DMS 273 (cell line): ENCODE measurements at regions not wholly inside any gene's neighbourhood (a gene's known extent, or its start where the extent isn't known, plus 50 kb on each side); places are given as distances from the start of the nearest gene placed in this dataset.
"Not testable (repeated sequence)": the region's sequence is repeated elsewhere in the genome, so short reads cannot be mapped to it uniquely, and the experiment has no call there.

Experiments
- DNase-seq: peaks from one replicate; lab custom pipeline; 2025; ENCODE audit not compliant: unreplicated experiment; lab: John Stamatoyannopoulos, UW

DNA sequence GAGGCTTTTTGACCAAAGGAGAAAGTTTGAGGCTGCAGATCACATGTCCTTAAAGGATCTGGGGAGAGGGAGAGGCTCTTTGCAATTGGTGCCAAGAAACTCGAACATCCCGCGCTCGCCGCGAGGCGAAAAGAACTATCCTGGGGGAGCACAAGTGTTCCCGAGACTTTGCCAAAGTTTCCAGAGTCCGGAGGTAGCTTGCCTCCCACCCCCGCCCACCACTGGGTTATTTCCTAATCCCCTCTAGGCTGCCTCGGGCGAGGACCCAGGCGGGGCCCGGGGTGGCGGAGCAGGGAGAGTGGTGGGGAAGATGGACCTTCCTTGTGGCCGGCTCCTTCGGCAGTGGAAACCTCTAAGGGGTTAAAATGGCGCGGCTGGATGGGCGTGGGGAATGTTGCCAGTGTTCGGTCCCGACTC is 114.5 kb downstream of the KCNRG start:
- DNase-seq, result peak; percentile 60

DNA sequence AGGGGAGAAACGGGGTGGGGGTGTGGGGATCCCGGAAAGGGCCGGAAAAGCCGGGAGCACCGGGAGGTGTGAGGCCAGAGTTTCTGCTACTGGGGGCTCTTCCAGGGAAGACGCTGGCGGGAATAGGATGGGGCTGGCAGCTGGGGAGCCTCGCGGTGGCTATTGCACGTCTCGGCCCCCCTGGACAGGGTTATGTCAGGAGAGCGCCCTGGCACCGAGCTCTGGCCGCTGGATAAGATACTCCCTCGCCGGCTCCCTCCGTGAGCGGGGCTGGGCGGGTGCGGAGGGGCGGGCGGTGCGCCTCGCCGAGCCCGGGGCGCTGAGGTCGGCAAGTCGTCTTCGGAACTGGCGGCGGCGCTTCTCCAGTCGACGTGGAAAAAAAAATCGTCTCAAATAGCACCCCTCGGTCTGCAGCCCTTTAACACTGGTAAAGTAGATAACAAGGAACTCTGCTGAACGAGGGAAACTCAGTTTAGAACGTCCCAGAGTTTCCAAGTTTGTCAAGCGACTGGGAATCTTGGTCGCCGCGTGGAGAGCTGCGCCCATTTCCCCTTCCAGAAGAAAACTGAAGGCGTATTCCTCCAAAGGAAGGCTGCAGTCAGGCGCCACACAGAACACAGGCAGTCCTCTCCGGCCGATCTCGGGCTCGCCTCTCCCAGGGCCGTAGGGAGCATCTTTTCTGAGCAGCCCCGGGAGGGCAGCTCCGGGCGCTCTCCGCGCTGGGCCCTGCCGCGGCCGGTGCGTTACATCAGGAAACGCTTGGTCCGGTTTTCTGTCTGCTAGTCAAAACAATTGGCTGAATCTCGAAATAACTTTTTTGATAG is 115.1 kb downstream of the KCNRG start:
- DNase-seq, result peak; percentile 63

DNA sequence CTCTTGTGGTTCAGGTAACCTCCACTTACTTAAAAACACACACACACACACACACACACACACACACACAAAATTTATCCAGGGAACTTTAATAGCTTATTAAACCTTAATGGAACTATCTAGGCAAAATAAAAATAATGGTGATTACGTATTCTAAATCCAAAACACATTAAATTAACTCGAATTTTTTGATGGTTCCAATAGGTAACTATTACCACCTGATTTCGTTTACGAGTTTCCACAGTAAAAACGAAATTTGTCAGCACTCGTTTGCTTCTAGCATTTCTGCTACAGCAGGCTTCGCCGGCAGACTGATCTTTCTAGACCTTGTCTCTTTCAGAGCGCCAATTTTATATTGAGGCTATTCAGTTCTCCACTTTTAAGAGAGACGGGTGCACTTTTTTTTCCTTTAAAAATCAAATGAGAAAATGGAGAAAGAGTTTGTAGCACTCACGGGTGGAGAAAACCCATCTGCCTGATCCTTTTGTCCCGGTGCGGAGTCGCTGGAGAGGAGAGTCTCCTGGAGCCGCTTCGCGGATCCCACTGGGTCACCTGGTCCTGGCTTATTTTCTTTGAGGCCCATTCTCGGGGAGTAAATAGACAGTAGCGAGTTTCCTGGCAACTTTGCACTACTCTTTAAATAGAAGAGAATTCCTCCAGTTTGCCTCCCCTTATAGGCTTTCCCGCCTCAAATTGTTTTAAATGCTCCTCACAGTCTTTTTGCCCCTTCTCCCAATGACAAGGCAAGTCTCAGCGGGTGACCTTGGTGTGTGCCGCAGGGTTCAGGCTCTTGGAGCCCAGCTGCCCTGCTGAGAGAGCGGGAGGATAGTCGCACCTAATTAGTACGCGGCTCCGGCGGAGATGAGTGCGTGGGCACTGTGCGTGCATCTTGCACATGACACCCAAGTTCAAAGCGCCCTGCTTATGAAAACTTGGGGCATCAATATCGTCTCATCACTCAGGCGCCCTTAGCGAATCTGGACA is 117.0 kb downstream of the KCNRG start:
- DNase-seq, result no peak

DNA sequence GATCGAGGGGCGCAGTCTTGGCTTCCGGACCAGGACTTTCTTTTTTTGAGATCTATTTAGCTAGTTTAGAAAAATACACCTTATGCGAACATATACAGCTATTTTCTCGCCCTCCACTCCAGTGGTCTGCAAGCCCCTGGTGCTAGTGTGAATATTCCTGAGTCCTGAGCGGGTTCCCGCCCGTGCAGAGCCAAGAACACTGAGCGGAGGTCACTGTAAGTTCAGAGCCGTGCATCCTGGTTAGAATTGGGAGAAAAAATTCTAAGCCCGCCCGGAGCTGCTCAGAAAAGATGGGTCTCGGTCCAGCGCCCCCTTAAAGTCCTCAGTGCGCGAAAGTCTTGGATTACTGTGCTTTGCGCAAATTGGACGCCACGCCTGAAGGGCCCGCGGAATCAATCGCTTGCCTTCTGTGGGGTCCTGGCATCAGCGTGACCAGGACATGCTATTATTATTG is 117.7 kb downstream of the KCNRG start:
- no peak for DNase-seq

DNA sequence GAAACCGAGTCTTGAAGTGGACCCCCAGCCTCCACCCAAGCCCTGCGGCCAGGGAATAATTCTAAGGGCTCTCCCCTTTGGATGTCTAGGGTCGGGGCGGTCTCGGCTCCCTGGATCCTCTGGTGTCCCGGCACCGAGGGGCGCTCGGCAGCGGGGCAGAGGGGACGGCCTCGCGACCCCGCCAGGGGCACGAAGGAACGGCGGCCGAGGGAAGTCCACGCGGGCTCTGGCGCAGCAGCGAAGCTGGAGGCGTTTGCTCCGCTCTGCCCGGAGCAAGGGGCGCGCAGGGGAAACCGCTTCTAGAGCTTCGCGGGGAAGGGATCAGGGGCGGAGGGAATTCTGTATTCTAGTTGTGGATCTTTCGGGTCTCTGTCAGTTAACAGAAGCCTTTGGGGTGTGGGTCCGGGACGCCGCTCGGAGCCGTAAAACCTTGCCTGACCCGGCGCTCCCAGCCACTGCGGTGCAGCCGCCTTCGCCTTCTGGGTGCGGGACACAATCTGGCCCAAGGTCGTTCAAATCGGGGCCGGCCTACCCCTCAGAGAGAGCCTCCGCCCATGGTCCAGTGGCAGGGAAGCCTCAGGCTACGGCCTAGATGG is 118.2 kb downstream of the KCNRG start:
- no peak for DNase-seq

DNA sequence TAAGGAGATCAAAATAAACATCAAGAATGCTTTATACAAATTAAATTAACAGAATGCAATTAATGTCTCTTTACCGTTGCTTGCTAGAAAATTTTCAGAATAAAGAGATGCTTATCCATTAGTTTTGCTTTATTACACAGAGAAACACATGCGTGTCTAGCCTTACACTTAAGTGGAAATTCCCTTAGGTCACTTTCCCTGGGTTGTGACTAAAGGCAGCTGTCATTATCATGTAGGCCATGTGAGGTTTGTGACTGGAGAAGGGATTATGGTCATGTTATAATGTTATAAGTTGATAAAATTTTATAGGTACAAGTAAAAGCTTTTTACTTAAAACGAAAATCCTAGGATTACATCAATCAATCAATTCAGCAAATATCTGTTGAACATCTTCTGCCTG is 121.0 kb downstream of the KCNRG start:
- DNase-seq, result no peak

DNA sequence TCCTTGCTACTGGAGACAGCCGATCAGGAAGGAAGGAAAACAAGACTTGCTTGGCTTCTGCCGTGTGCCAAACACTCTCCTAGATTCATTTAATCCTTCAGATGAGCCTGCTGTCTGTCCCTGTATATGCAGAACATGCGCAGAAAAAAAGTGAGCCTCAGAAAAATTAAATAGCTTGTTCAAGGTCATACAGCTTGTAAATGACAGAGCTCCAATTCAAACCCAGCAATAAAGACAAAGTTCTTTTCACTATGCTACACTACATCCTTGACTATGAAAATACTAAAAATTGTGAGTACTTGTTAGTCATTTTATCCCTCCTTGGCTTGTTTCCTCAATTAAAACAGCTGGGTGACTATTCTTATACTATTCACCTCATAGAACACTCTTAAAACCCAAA is 121.4 kb downstream of the KCNRG start:
- no peak for DNase-seq

DNA sequence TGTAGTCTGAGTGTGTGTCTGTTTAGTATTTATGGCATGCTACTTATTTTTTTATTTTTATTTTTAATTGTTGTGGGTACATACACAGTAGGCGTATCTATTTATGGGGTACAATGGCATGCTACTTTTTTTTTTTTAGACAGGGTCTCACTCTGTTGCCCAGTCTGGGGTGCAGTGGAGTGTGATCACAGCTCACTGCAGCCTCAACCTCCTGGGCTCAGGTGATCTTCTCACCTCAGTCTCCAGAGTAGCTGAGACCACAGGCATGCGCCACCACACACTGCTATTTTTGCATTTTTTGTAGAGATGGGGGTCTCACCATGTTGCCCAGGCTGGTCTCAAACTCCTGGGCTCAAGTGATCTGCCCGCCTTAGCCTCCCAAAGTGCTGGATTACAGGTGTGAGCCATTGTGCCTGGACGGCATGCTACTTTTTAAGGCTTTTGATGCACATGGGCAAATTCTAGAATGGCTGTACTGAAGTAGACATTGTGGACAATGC is 124.2 kb downstream of the KCNRG start:
- not testable (repeated sequence) for DNase-seq

DNA sequence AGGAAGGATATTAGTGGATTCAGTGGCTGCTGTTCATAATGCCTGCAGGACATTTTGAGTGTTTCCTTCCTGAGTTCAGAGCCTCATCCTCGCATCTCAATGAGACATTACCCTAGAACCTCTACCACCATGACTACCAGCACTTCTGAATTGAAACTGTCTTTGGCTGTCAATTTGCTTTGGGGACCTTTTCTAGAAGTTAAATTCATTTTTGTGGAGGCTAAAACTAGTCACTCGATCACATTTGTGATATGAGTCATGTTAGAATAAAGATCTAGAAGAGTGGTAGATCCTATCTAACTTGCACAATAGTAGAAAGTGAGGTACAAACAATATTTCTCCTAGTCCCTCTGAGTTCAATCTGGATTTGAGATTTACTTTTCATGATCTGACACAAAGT is 124.9 kb downstream of the KCNRG start:
- DNase-seq, result no peak

DNA sequence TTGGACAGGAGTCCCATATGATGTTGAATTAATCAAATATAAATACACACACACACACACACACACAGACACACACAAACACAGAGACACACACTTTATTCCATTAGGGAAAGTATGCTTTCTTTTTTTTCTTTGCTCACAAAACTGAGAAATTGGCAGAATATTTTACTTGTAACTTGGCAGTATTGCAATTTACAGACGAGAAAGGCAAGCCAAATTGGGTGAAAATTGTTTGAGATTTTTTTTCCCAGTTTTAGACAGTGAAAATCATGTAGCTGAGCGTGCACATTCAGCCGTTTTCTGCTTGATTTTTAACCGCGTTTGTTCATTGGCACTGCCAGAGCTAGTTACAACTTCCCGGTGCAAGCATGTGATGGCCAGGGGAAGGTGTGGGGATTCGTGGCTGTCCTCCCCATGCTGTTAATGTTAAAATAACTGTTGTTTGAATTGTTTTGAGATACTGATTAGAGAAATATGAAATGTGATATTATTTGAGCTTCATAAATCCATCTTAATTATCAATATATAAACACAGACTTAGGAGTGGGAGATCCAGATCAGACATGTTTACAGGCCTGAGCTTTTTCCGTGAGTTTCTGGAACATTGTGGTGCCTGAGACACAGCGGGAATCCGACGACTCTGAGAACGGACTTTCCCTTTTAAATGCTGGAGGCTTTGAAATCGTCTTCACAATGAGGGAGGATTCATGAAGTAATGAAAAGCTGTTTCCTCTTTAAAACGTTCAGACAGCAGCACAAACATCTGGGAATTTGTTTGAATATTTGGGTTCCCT is 125.5 kb downstream of the KCNRG start:
- DNase-seq, result no peak

DNA sequence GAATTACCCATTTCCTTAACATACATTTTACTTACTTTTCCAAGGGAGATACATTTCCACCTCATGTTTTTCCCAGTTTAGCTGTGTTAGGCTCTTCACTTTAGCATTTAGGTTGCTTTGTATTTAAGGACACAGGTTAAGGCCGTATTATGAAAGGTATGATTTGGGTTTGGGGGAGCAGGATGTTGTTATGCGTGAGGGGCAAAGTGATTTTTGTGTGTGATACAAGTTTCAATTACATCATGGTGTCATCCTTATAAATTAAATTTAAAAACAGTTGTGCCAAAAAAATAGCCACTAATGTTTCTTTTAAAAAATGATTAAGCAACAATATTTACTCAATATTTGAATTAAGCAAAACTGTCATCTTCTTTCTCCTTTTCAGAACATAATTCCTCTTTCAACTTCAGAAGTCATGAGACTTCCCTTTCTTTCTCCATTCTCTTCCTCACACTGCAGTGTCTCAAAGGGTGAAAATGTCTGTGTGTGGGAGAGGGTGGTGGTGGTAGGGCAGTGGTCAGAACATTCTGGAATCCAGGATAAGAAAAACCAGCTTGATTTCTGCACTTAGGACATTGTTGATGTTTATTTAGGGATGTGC is 126.2 kb downstream of the KCNRG start:
- DNase-seq, result no peak

DNA sequence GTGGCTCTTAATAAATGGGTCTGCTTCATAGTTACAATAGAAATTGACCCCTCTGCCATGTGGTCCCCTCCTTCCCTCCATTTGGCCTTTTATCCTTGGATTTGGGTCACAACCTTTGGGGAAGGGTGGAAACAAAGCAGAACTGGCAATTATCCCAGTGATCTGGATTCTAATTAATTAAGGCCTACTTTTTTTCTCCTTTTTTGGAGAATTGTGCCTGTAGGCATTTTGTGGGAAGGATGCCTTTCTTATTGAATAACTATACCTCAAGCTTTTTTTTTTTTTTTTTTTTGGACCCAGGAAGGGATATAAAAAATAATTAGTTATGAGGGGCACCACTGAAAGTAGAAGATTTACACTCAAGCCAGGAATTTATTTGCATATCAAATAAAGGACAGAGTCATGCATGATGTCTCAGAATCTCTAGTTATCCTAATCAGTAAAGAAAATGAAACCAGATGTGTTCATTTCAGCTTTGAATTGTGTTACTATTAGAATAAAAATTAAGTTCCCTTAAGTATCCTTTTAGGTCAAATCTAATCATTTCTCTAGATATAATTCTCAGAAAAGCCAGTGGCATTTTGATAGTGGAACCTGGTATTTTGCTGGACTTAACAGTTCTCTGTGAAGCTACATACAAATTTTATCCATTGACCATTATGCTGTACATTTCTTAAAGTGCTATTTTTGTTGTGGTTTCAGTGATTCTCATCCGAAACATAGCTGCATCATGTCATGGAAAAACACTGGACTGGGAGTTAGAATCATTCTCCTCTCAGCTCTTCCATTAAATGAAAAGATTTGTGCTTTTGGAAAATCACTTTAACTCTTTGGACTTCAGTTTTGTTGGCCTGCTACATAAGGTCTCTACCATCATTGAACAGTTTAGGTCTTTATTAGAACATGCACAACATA is 129.3 kb downstream of the KCNRG start:
- no peak for DNase-seq

DNA sequence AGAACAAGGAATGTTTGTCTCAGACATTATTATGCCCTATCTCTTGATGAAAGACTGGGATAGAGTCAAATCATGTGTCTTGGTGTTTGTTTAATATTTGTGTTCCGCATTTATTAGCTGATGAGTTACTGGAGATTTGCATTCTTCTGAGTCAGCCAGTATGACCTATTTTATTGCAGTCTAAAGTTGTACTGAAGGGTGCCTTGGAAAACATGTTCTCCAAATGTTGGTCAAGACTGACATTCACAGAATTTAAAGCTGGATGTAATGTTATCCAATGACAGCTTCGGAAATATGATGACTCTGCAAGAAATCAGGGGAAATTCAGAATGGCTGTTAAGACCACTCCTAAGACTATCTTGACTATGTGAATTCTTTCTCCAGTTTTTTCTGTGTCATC is 134.0 kb downstream of the KCNRG start:
- no peak for DNase-seq

DNA sequence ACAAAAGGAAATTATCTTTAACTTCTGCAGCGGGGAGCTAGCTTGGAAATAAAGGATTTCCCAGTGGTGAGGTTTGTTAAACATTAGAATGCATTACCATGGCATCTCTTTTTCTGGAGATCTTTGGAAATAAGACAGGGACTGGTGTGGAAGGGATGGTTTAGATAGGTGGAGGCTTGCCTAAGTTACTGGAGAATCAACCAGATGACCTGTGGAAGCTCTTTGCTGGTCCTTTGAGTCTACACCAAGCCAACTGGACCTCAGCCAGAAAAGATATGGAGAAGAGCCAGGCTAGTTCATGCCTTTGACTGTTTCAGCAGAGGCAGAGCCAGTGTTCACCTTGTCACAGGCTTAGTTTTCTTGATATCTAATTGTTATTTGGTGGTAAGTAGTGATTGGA is 134.7 kb downstream of the KCNRG start:
- peak; percentile 81 for DNase-seq

DNA sequence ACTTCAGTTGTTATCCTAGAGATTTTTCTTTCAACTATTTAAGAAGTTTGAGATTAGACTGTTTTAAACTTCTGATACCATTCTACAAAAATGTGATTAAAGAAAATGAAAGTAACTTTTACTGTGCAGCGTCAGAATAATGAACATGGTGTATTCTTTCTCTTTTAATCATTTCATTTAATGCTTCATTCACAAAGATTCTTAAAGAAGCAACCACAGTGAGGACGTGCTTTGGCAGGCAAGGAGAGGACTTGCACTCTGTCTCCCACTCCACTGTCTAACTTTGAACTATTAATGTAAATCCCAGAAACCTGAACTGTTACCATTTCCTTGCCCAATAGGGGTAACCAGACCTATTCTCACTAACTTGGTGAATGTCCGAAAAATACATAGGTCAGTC is 137.0 kb downstream of the KCNRG start:
- DNase-seq, result no peak

DNA sequence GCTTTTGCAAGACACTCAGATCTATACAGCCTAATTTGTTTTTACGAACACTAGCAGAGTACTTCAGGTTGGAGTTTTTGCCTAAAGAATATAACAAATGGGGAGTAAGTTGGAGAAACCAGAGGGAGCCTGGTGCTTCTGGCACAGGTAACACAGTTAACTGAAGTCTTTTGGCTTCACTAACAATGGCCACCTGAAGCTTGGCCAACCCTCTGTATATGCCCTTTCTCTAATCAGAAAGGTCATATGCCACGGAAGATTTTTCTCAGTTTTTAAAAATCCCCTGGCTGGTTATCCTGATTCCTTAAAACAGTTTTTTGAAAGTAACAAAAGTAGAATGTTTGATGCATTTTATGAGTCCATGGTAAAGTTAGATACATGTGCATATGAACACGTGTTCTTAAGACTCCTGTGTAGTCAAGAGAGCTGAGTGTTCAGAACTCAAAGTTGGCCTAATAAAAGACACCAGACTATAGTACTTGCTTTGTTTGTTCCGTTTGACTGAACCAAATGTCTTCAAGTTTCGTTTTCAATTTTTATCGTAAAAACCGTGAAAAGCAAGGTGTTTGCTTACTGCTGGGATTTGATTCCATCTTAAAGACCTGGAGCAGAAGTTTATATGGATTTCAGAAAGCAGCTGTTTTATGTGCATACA is 137.5 kb downstream of the KCNRG start:
- DNase-seq, result no peak

DNA sequence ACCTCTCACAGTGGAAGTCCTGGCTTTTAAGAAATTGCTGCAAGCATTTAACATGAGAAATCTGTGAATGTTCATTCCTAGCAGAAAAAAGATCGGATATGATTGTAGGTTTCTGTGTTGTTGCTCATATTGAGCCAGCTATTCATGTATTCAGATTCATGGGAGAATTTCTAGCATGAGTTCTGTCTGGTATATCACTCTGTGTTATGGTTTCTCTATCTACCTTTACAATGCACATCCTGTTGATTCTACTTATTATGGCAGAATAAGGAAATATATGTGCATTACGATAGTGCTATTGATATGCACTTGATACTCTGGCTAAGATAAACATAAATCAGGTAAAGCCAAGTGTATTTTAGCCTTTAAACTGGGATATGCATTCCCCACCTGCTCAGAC is 138.2 kb downstream of the KCNRG start:
- DNase-seq, result no peak

DNA sequence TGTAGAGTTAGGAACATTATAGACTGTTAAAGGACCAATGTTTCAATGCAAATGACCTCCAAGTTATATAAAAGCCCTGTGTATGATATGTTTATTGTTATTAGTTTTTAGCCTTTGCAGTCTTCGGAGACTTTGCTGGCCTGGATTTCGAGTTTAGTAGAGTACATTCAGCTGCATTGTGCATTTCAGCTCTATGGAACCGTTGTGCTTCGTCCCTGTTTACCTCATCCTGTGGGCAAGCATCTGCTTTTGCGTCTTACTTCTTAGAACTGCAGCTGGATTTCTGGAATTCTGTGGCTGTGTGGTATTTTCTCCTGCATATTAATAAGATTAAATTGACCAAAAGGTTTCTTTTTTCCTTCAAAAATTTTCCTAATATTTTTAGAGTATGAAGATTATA is 138.6 kb downstream of the KCNRG start:
- DNase-seq, result no peak

DNA sequence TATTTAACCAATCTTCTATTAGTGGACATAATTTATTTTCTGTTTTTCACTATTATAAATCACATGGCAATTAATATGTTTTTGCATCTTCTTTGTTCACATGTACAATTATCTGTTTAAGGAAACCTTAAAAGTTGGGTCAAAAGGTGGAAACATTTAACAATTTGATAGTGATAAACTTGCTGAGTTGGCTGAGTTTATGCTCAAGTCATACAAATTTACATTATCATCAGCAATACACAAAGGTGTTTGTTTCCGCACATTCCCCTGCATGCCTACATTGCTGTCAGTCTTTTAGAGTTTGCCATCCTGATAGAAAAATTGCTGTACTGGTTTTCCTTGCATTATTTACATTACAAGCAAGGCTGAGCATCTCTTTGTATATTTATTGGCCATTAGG is 139.5 kb downstream of the KCNRG start:
- no peak for DNase-seq
